GM12873 (cell line): ENCODE measurements at regions not wholly inside any gene's neighbourhood (a gene's known extent, or its start where the extent isn't known, plus 50 kb on each side); places are given as distances from the start of the nearest gene placed in this dataset.

Source experiments
- CTCF ChIP-seq: IDR thresholded peaks from 2 replicates; pipeline ENCODE4 v1.5.1; 2012; ENCODE audit warnings: low read depth, mild to moderate bottlenecking, moderate library complexity, low read length, control low read depth; ENCODE audit not compliant: insufficient read depth; ENCODE audit errors: missing control alignments

- no peak for TF ChIP-seq CTCF
These were observed 82.5 kb upstream of the TMEM178A start for GRCh38 chr2:39583213-39583612.

- no peak for TF ChIP-seq CTCF
These were observed 81.9 kb upstream of the TMEM178A start for GRCh38 chr2:39583781-39584180.

GRCh38 chr2:39584283-39584965 is 81.3 kb upstream of the TMEM178A start:
- TF ChIP-seq CTCF: no peak

GRCh38 chr2:39587168-39587567 is 78.5 kb upstream of the TMEM178A start:
- TF ChIP-seq CTCF: no peak

GRCh38 chr2:39587641-39588040 is 78.1 kb upstream of the TMEM178A start:
- TF ChIP-seq CTCF: no peak

GRCh38 chr2:39593439-39594393 is 72.0 kb upstream of the TMEM178A start:
- TF ChIP-seq CTCF: peak; percentile 57

- no peak for TF ChIP-seq CTCF
These were observed 70.6 kb upstream of the TMEM178A start for GRCh38 chr2:39595116-39595515.
